ENCODE measurements at regions not wholly inside any gene's neighbourhood (a gene's known extent, or its start where the extent isn't known, plus 50 kb on each side); places are given as distances from the start of the nearest gene placed in this dataset.

GRCh38 chr20:55461519-55461918 is 543.8 kb downstream of the CBLN4 start (continued):
- no peak for TF ChIP-seq ZNF462 (CRISPR knock-in tag; IDR thresholded peaks at IDR 0.05)

- Histone ChIP-seq H3K36me3 (ENCODE audit: insufficient read depth) (peaks cover 6% of the 10 kb centered on the region), H3K27me3 (ENCODE audit: insufficient read depth) (no peaks in the 10 kb centered on the region), H2AFZ (no peak overlapping the region), H4K20me1 (replicated peaks; ENCODE audit: insufficient read depth) (no peaks in the 10 kb centered on the region), H3K79me2 (replicated peaks; ENCODE audit: insufficient read depth) (no peaks in the 10 kb centered on the region), H3K4me1 (ENCODE audit: insufficient read depth) (no peaks in the 10 kb centered on the region), H3K4me3 (no peak overlapping the region), H3K4me2 (no peak overlapping the region), H3K27ac (ENCODE audit: low read depth) (no peak overlapping the region), H3F3A (replicated peaks; ENCODE audit: low read depth) (no peaks in the 10 kb centered on the region), H3K9me2 (ENCODE audit: insufficient read depth) (no peaks in the 10 kb centered on the region)
- no peaks in the 10 kb centered on the region for H3K4me1 Mint-ChIP-seq
- H3K27ac Mint-ChIP-seq = no peak overlapping the region
- no peaks in the 10 kb centered on the region for H3K27me3 Mint-ChIP-seq (ENCODE audit: insufficient read depth, low read depth, poor library complexity)
- DNase-seq (ENCODE audit: low spot score) (no peak), ATAC-seq (no peak)
- H3K36me3 Mint-ChIP-seq (ENCODE audit: low read depth) = peaks cover 18% of the 10 kb centered on the region; the same call in 2 of the 3 replicates
- peaks cover 81% of the 10 kb centered on the region for H3K9me3 Mint-ChIP-seq
- H3K4me3 Mint-ChIP-seq = no peak overlapping the region
- TF ChIP-seq CTCF (conservative IDR thresholded peaks at IDR 0.05; ENCODE audit: low read depth in 2 of 2) = no peak
- no peak for TF ChIP-seq EZH2 (IDR thresholded peaks at IDR 0.05; ENCODE audit: low read depth, unreplicated experiment)
- no peak for TF ChIP-seq CREB1 (CRISPR knock-in tag; IDR thresholded peaks at IDR 0.05; ENCODE audit: low read depth)
- no peak for TF ChIP-seq ZNF462 (CRISPR knock-in tag; IDR thresholded peaks at IDR 0.05)
- TF ChIP-seq EZH2phosphoT487 (IDR thresholded peaks at IDR 0.05; ENCODE audit: unreplicated experiment) = no peak
Observed at GRCh38 chr20:55456316-55456940, 548.9 kb downstream of the CBLN4 start.

Data from GM23338 (cell line).